ENCODE measurements at regions not wholly inside any gene's neighbourhood (a gene's known extent, or its start where the extent isn't known, plus 50 kb on each side); places are given as distances from the start of the nearest gene placed in this dataset.
"Not testable (repeated sequence)": the region's sequence is repeated elsewhere in the genome, so short reads cannot be mapped to it uniquely, and the experiment has no call there.

DNA sequence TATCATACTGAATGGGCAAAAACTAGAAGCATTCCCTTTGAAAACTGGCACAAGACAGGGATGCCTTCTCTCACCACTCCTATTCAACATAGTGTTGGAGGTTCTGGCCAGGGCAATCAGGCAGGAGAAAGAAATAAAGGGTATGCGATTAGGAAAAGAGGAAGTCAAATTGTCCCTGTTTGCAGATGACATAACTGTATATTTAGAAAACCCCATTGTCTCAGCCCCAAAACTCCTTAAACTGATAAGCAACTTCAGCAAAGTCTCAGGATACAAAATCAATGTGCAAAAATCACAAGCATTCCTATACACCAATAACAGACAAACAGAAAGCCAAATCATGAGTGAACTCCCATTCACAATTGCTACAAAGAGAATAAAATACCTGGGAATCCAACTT, 52.5 kb upstream of the CCDC71L start:
- not testable (repeated sequence) for DNase-seq (ENCODE audit: low spot score)

DNA sequence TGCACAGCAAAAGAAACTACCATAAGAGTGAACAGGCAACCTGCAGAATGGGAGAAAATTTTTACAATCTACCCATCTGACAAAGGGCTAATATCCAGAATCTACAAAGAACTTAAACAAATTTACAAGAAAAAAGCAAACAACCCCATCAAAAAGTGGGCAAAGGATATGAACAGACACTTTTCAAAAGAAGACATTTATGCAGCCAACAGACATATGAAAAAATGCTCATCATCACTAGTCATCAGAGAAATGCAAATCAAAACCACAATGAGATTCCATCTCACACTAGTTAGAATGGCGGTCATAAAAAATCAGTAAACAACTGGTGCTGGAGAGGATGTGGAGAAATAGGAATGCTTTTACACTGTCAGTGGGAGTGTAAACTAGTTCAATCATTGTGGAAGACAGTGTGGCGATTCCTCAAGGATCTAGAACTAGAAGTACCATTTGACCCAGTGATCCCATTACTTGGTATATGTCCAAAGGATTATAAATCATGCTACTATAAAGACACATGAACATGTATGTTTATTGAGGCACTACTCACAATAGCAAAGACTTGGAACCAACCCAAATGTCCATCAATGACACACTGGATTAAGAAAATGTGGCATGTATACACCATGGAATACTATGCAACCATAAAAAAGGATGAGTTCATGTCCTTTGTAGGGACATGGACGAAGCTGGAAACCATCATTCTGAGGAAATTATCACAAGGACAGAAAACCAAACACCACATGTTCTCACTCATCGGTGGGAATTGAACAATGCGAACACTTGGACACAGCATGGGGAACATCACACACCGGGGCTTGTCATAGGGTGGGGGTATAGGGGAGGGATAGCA, 53.9 kb upstream of the CCDC71L start:
- not testable (repeated sequence) for DNase-seq (ENCODE audit: low spot score)

DNA sequence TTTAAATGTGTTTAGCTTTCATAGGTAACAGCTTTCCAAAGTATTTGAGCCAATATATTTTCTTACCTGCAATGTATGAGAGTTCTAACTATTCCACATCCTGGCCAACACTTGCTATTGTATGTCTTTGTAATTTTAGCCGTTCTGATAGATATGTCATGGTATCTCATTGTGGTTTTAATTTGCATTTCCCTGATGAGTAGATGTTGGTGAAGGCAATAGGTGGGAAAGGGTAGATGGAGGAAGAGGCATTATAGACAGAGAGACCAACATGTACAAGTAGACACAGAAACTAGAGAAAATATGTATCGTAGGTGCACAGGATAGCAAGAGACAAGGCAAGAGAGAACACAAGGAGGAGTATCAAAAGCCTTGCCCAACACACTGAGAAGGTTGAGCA, 54.8 kb upstream of the CCDC71L start:
- TF ChIP-seq, protein P1, sequence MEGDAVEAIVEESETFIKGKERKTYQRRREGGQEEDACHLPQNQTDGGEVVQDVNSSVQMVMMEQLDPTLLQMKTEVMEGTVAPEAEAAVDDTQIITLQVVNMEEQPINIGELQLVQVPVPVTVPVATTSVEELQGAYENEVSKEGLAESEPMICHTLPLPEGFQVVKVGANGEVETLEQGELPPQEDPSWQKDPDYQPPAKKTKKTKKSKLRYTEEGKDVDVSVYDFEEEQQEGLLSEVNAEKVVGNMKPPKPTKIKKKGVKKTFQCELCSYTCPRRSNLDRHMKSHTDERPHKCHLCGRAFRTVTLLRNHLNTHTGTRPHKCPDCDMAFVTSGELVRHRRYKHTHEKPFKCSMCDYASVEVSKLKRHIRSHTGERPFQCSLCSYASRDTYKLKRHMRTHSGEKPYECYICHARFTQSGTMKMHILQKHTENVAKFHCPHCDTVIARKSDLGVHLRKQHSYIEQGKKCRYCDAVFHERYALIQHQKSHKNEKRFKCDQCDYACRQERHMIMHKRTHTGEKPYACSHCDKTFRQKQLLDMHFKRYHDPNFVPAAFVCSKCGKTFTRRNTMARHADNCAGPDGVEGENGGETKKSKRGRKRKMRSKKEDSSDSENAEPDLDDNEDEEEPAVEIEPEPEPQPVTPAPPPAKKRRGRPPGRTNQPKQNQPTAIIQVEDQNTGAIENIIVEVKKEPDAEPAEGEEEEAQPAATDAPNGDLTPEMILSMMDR (IDR thresholded peaks at IDR 0.05; ENCODE audit: extremely low read depth, missing control alignments): no peak
- DNase-seq (ENCODE audit: low spot score): no peak

DNA sequence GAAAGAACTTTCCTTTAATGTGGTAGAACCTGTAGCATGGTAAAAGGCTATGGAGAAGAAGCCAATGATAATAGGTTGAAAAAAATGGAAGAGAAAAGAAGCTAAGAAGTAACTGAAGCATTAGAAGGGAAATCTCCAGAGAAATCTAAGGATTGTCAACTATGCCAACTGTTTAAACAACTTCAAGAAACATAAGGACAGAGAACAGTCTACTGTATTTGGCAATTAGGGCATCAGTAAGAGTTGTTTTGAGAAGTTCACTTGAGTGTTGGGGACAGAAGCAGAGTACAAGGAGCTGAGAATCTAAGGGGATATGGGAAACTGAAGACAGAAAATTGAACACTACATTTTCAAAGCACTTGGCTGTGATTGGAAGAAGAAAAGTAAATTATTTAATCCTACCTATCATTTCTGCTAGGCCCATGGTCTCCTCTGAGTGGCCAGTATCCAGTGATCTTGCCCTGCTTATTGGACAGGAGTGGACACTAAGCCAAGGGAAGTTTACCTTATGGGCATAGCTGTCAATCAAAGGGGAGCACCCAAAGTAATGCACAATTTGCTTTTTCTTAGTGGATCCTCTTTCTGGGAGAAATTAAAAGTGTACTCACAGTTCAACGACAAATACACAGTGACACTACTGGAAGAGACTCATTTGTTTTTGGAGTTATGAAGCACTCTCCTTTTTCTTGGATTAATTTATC, 56.4 kb upstream of the CCDC71L start:
- DNase-seq (ENCODE audit: low spot score): no peak
- TF ChIP-seq, protein P1 (IDR thresholded peaks at IDR 0.05; ENCODE audit: extremely low read depth, missing control alignments): no peak

DNA sequence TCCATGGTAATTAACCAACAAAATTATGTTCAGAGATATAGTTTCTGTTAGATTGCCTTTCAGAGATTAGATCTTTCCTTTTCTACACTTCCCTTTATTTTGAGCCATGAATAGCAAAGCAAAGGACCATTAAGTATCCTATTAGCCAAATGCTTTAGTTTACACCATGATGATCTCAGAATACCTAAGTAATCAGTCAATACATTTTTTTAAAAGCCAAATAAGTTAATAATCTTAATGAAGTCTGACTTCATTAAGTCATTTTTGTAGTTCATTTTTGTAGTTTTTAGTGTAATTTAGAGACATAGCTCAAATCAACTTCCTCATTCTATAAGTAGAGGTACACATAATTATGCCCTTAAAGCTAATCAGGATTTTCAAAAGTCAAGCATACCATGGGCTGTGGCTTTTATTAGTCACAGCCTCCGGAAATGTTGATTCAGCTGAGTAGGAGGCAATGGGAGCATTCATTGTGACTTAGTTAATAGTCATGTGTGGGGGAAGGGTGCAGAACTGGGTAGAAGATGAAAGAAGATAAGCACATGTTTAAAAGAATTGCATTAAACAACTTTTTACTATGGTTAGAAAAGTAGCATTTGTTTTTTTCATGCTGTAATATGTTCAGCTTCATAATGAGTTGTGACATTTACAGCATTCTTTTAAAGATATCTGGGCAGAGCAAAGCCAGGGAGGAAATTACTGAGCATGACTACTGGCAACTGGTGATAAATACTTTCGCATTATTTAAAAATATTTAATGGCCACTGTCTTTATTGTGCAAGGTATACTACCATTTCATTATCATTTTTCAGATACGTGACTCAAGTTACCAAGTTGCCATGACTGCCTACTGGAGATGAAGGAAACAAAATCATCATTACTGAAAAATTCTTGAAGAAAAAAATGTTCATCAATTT, 57.3 kb upstream of the CCDC71L start:
- TF ChIP-seq, protein P1 (IDR thresholded peaks at IDR 0.05; ENCODE audit: extremely low read depth, missing control alignments): no peak
- peak; percentile 47 for DNase-seq (ENCODE audit: low spot score)

DNA sequence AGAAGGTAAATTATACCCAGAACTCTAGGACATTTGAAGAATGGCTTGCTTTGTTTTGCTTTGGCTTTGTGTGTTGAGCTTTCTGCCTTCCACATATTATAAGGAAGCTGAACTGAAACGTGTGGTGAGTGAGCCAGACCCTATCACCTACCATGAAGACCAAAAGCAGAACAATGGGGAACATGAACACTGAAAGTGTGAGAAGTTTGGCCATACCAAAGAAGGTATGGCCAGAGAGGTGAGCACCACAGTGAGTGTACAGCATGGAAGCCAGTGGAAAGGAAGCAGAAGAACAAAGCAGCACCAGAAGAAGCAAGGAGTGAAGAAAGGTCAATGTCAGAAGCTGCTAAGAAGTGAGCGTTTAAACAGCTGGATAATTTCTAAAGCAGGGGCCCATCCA, 59.7 kb upstream of the CCDC71L start:
- TF ChIP-seq, protein P1 (IDR thresholded peaks at IDR 0.05; ENCODE audit: extremely low read depth, missing control alignments): no peak

DNA sequence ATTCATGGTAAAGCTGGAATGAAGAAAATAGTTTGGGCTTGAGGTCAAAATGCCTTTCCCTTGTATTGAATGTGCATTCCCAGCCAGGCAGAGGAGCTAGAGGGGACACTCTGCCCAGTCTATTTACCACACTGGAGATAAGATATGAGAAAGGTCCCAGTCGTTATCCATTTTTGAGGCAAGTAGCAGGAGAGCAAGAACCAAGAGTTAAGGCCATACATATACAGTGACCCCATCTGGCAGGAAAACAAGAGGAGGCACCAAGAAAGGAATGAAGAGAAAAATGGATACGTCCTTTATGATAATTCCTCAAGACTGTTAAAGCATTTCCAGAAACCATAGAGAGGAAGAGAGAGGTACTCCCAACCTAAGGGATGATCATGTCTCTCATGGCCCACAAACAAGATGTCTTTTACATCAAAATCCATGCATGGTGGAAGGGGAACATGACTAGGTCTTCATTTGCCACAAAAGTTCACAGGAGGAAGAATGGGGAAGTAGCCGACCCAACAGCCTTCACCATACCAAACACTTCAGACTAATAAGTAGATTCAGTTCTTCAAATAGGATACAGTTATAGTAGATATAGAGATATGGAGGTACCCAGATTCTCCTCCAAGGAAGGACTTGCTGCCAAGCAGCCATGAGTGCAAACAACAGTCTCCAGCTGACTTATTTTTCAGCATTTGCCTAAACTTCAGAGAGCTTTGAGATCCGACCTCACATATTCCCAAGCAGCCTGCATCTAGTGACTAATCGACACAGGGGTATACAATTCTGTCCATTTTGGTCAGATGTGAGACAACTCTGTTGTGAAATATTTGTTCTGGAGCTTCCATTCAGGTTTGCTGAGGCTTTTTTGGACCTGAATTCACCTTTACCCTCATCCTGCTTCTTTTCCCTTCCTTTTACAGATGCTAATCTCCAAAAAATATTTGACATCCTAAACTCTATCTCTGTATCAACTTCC, 61.1 kb upstream of the CCDC71L start:
- DNase-seq (ENCODE audit: low spot score): no peak

More for the DNA sequence above, 59.7 kb upstream of the CCDC71L start:
- DNase-seq (ENCODE audit: low spot score): no peak

More for the DNA sequence above, 61.1 kb upstream of the CCDC71L start:
- TF ChIP-seq, protein P1 (IDR thresholded peaks at IDR 0.05; ENCODE audit: extremely low read depth, missing control alignments): no peak
